ENCODE measurements at regions not wholly inside any gene's neighbourhood (a gene's known extent, or its start where the extent isn't known, plus 50 kb on each side); places are given as distances from the start of the nearest gene placed in this dataset.

DNA sequence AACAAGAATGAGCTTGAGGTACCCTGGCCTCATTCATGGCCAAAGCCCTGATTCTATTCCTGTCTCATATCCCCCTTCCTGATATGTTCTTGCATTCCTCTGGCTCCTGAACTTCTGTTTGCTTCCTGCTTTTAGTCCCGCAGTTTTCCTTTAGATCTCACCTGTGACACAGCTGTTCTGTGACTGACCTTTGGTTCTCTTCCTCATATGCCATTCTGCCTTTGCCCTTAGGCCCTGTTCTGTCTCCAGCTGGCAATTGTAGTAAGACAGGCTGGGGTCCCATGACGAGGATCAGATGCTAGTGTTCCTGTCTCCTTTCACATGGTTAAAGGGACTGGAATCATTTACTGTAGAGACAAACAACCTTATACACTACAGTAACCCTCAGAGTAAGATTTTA is 59.0 kb upstream of the PDE3B start:
- intact Hi-C loops (cut with micrococcal nuclease; ENCODE audit: unreplicated experiment), result no loop called here
- POLR2A ChIA-PET, result no interaction called here
- no peaks in the 10 kb centered on the region for H3K27me3 ChIP-seq (replicated peaks in 1 of 2; ENCODE audit: control insufficient read depth in 2 of 2, insufficient read depth in 2 of 2, low read length in 1 of 2)
- no peak overlapping the region for H3K9ac ChIP-seq (ENCODE audit: control insufficient read depth, insufficient read depth, low read length)
- no peaks in the 10 kb centered on the region for H4K20me1 ChIP-seq (ENCODE audit: control insufficient read depth, insufficient read depth)
- WGBS (ENCODE audit: insufficient coverage, insufficient replicate concordance, low lambda C conversion rate, missing lambda C conversion rate), result 67% methylated on average over 2 of the region's 2 CpGs
- no peak overlapping the region for H3K4me3 ChIP-seq
- TF ChIP-seq, protein P1, sequence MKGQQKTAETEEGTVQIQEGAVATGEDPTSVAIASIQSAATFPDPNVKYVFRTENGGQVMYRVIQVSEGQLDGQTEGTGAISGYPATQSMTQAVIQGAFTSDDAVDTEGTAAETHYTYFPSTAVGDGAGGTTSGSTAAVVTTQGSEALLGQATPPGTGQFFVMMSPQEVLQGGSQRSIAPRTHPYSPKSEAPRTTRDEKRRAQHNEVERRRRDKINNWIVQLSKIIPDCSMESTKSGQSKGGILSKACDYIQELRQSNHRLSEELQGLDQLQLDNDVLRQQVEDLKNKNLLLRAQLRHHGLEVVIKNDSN (IDR thresholded peaks at IDR 0.05; ENCODE audit: borderline replicate concordance, extremely low read length, insufficient read depth, low read depth, low read length), result no peak
- no peak for TF ChIP-seq PAX8 (IDR thresholded peaks at IDR 0.05)
- no peak for TF ChIP-seq MEF2A (IDR thresholded peaks at IDR 0.05; ENCODE audit: insufficient read depth, low read depth, low read length)
- TF ChIP-seq, protein P2, sequence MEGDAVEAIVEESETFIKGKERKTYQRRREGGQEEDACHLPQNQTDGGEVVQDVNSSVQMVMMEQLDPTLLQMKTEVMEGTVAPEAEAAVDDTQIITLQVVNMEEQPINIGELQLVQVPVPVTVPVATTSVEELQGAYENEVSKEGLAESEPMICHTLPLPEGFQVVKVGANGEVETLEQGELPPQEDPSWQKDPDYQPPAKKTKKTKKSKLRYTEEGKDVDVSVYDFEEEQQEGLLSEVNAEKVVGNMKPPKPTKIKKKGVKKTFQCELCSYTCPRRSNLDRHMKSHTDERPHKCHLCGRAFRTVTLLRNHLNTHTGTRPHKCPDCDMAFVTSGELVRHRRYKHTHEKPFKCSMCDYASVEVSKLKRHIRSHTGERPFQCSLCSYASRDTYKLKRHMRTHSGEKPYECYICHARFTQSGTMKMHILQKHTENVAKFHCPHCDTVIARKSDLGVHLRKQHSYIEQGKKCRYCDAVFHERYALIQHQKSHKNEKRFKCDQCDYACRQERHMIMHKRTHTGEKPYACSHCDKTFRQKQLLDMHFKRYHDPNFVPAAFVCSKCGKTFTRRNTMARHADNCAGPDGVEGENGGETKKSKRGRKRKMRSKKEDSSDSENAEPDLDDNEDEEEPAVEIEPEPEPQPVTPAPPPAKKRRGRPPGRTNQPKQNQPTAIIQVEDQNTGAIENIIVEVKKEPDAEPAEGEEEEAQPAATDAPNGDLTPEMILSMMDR (IDR thresholded peaks at IDR 0.05 in 2 of 3, conservative IDR thresholded peaks at IDR 0.05 in 1 of 3; ENCODE audit: control insufficient read depth in 2 of 3, extremely low read depth in 1 of 3, insufficient read depth in 1 of 3, low read depth in 3 of 3, low read length in 3 of 3), result no peak
- H3K27ac ChIP-seq (ENCODE audit: control insufficient read depth, insufficient read depth), result no peak overlapping the region
- DNase-seq (ENCODE audit: low read depth, low spot score), result no peak
- ATAC-seq, result no peak
- in situ Hi-C loops (cut with MboI), result no loop called here
- CTCF ChIA-PET, result no interaction called here
- no TSS peak for BruUV-seq (replicated peaks)
- RAD21 ChIA-PET (ENCODE audit: unreplicated experiment), result no interaction called here
- H3K4me1 ChIP-seq (ENCODE audit: control insufficient read depth, insufficient read depth, low read length), result no peaks in the 10 kb centered on the region
- H3K4me2 ChIP-seq (ENCODE audit: control insufficient read depth, insufficient read depth), result no peak overlapping the region
- FAIRE-seq, result no peak
- SMC1A ChIA-PET (ENCODE audit: uncharacterized antibody, unreplicated experiment), result interaction anchor here (0.6 kb wide), 2 partner anchors 281 to 674 kb away, joined by 3 to 4 read pairs; no protein-coding TSS in a partner anchor
- H3K36me3 ChIP-seq (ENCODE audit: control insufficient read depth in 2 of 2, insufficient read depth in 2 of 2, low read length in 1 of 2), result no peaks in the 10 kb centered on the region
- H3K9me3 ChIP-seq (replicated peaks; ENCODE audit: control insufficient read depth, insufficient read depth, low read length), result no peaks in the 10 kb centered on the region
- no peak overlapping the region for H2AFZ ChIP-seq (ENCODE audit: control insufficient read depth, low read depth, low read length)
- no peaks in the 10 kb centered on the region for H3K79me2 ChIP-seq (ENCODE audit: control insufficient read depth, insufficient read depth, low read length)
